ENCODE measurements at regions not wholly inside any gene's neighbourhood (a gene's known extent, or its start where the extent isn't known, plus 50 kb on each side); places are given as distances from the start of the nearest gene placed in this dataset.

- no peak for DNase-seq (ENCODE audit: low read depth, low spot score)
- H3K9me3 ChIP-seq (ENCODE audit: control insufficient read depth, insufficient read depth, low read length) = peaks cover 5% of the 10 kb centered on the region; the same call in 1 of the 2 replicates
- no peak overlapping the region for H3K27ac ChIP-seq (ENCODE audit: low read depth, low read length)
- no peak for TF ChIP-seq CTCF (IDR thresholded peaks at IDR 0.05; ENCODE audit: low read depth, low read length)
- no peak overlapping the region for H3K4me3 ChIP-seq (ENCODE audit: low read depth, low read length)
- ChIA-PET POLR2A (no interaction called here), CTCF (no interaction called here)
- no peaks in the 10 kb centered on the region for H3K27me3 ChIP-seq (ENCODE audit: control insufficient read depth, insufficient read depth, low read length)
These were observed 99.2 kb upstream of the KCNJ16 start for GRCh38 chr17:69975808-69976207.

- POLR2A ChIA-PET = no interaction called here
- CTCF ChIA-PET = no interaction called here
These were observed 96.9 kb upstream of the KCNJ16 start for GRCh38 chr17:69978056-69978646.

GRCh38 chr17:69981441-69981840 is 93.6 kb upstream of the KCNJ16 start:
- no peaks in the 10 kb centered on the region for H3K9me3 ChIP-seq (ENCODE audit: control insufficient read depth, insufficient read depth, low read length)
- DNase-seq (ENCODE audit: low read depth, low spot score) = no peak
- ChIA-PET POLR2A (no interaction called here), CTCF (no interaction called here)
- no peaks in the 10 kb centered on the region for H3K27me3 ChIP-seq (ENCODE audit: control insufficient read depth, insufficient read depth, low read length)
- no peak overlapping the region for H3K4me3 ChIP-seq (ENCODE audit: low read depth, low read length)
- TF ChIP-seq CTCF (IDR thresholded peaks at IDR 0.05; ENCODE audit: low read depth, low read length) = no peak
- H3K27ac ChIP-seq (ENCODE audit: low read depth, low read length) = no peak overlapping the region

More at GRCh38 chr17:69978056-69978646, 96.9 kb upstream of the KCNJ16 start:
- no peak overlapping the region for H3K4me3 ChIP-seq (ENCODE audit: low read depth, low read length)
- no peak overlapping the region for H3K27ac ChIP-seq (ENCODE audit: low read depth, low read length)
- no peak for TF ChIP-seq CTCF (IDR thresholded peaks at IDR 0.05; ENCODE audit: low read depth, low read length)
- DNase-seq (ENCODE audit: low read depth, low spot score) = no peak
- H3K9me3 ChIP-seq (ENCODE audit: control insufficient read depth, insufficient read depth, low read length) = peaks cover 5% of the 10 kb centered on the region; the same call in 1 of the 2 replicates
- no peaks in the 10 kb centered on the region for H3K27me3 ChIP-seq (ENCODE audit: control insufficient read depth, insufficient read depth, low read length)

- CTCF ChIA-PET = interaction anchor here (0.6 kb wide), 1 partner anchor 11 kb away, joined by 3 read pairs; no protein-coding TSS in a partner anchor
- H3K4me3 ChIP-seq (ENCODE audit: low read depth, low read length) = no peak overlapping the region
- TF ChIP-seq CTCF (IDR thresholded peaks at IDR 0.05; ENCODE audit: low read depth, low read length) = no peak
- peaks cover 5% of the 10 kb centered on the region; the same call in 1 of the 2 replicates for H3K9me3 ChIP-seq (ENCODE audit: control insufficient read depth, insufficient read depth, low read length)
- H3K27me3 ChIP-seq (ENCODE audit: control insufficient read depth, insufficient read depth, low read length) = no peaks in the 10 kb centered on the region
- no peak overlapping the region for H3K27ac ChIP-seq (ENCODE audit: low read depth, low read length)
- no peak for DNase-seq (ENCODE audit: low read depth, low spot score)
- POLR2A ChIA-PET = no interaction called here
These were observed 79.5 kb upstream of the KCNJ16 start for GRCh38 chr17:69995476-69995875.

- ChIA-PET CTCF (no interaction called here), POLR2A (no interaction called here)
- H3K27ac ChIP-seq (ENCODE audit: low read depth, low read length) = no peak overlapping the region
- peaks cover 5% of the 10 kb centered on the region; the same call in 1 of the 2 replicates for H3K9me3 ChIP-seq (ENCODE audit: control insufficient read depth, insufficient read depth, low read length)
- DNase-seq (ENCODE audit: low read depth, low spot score) = no peak
- no peak for TF ChIP-seq CTCF (IDR thresholded peaks at IDR 0.05; ENCODE audit: low read depth, low read length)
- no peaks in the 10 kb centered on the region for H3K27me3 ChIP-seq (ENCODE audit: control insufficient read depth, insufficient read depth, low read length)
- H3K4me3 ChIP-seq (ENCODE audit: low read depth, low read length) = no peak overlapping the region
These were observed 77.7 kb upstream of the KCNJ16 start for GRCh38 chr17:69997332-69997731.

Data from AG04450 (cell line).